Lower leg skin (tissue), 4 donors: ENCODE measurements at regions not wholly inside any gene's neighbourhood (a gene's known extent, or its start where the extent isn't known, plus 50 kb on each side); places are given as distances from the start of the nearest gene placed in this dataset.

Experiments
- DNase-seq, 2 donors: peaks; one replicate each; pipeline ENCODE4 v3.0.0-alpha.2; 2019; ENCODE audit warnings: low spot score in 2 of 2
- H3K4me3 ChIP-seq: fragments of 200-600 bp; sonication (generic); 2 replicates; pipeline ENCODE4 v1.5.1; 2017; ENCODE audit warnings: mild to moderate bottlenecking, low read depth; ENCODE audit not compliant: poor library complexity, severe bottlenecking
- CTCF ChIP-seq, 3 donors: fragments of 450-650 bp; IDR thresholded peaks; one replicate each; pipeline ENCODE4 v1.5.1; 2016; ENCODE audit warnings: antibody characterized with exemption in 3 of 3, mild to moderate bottlenecking in 3 of 3, moderate library complexity in 2 of 3
- POLR2A ChIP-seq, 2 donors: fragments of 450-650 bp; IDR thresholded peaks; one replicate each; pipeline ENCODE4 v1.6.1; 2016 to 2017; ENCODE audit warnings: antibody characterized with exemption in 2 of 2, mild to moderate bottlenecking in 1 of 2, moderate library complexity in 1 of 2
- WGBS, 2 donors: methylation state at CpG; one replicate each; pipeline ENCODE4 v1.1.5; 2018; 5-methylcytosine and 5-hydroxymethylcytosine counted together
- intact Hi-C: fragments of 100-400 bp; cut with DNase I; formaldehyde crosslinking; loops from one replicate; pipeline ENCODE4 v1.15.0; 2023; ENCODE audit warnings: low total_unique reads

DNA sequence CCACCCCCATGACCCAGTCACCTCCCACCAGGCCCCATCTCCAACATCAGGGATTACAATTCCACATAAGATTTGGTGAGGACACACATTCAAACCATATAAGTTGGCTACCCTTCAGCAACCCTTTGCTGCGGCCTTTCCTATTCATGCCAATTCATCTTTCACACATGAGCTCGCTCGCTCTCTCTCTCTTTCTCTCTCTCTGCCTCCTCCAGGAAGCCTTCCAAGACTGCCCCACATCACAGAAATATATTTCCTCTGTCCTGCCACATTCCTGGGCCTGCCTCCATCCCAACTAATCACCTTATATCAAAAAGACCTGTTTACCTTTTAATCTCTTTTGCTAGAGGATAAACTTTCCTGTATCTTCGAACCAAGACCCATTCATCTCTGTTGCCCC lies 188.9 kb downstream of the TTC32 start:
- DNase-seq = no peak
- intact Hi-C loops = no loop called here
- TF ChIP-seq CTCF (IDR thresholded peaks at IDR 0.05) = no peak
- TF ChIP-seq POLR2A (IDR thresholded peaks at IDR 0.05) = no peak
- H3K4me3 ChIP-seq = no peak overlapping the region
- WGBS, 2 donors = 91 to 92% methylated on average over 4 of the region's 4 CpGs

- 29 to 41% methylated on average over 5 of the region's 5 CpGs for WGBS, 2 donors
- H3K4me3 ChIP-seq = no peak overlapping the region
- DNase-seq = peak in 1 of 2 donors; percentile 27
- intact Hi-C loops = no loop called here
- TF ChIP-seq POLR2A (IDR thresholded peaks at IDR 0.05) (no peak), CTCF (IDR thresholded peaks at IDR 0.05) (no peak)
Measured at GRCh38 chr2:19711470-19712372, 190.1 kb downstream of the TTC32 start.

GRCh38 chr2:19710230-19710629 lies 191.6 kb downstream of the TTC32 start:
- TF ChIP-seq CTCF (IDR thresholded peaks at IDR 0.05) (no peak), POLR2A (IDR thresholded peaks at IDR 0.05) (no peak)
- WGBS, 2 donors = 54 to 62% methylated on average over 2 of the region's 2 CpGs
- intact Hi-C loops = no loop called here
- no peak for DNase-seq
- no peak overlapping the region for H3K4me3 ChIP-seq

- WGBS, 2 donors = 57 to 61% methylated on average over 2 of the region's 2 CpGs
- TF ChIP-seq POLR2A (IDR thresholded peaks at IDR 0.05) (no peak), CTCF (IDR thresholded peaks at IDR 0.05) (no peak)
- H3K4me3 ChIP-seq = no peak overlapping the region
Measured at GRCh38 chr2:19709553-19709952, 192.2 kb downstream of the TTC32 start.

GRCh38 chr2:19708776-19709175 lies 193.0 kb downstream of the TTC32 start:
- H3K4me3 ChIP-seq = no peak overlapping the region
- TF ChIP-seq CTCF (IDR thresholded peaks at IDR 0.05) = no peak
- TF ChIP-seq POLR2A (IDR thresholded peaks at IDR 0.05) = no peak
- 72 to 98% methylated on average over 2 of the region's 2 CpGs for WGBS, 2 donors
- DNase-seq = no peak
- intact Hi-C loops = no loop called here

More at GRCh38 chr2:19709553-19709952, 192.2 kb downstream of the TTC32 start:
- intact Hi-C loops = no loop called here
- no peak for DNase-seq
